HCT116 (cell line): ENCODE measurements at regions not wholly inside any gene's neighbourhood (a gene's known extent, or its start where the extent isn't known, plus 50 kb on each side); places are given as distances from the start of the nearest gene placed in this dataset.
"Not testable (repeated sequence)": the region's sequence is repeated elsewhere in the genome, so short reads cannot be mapped to it uniquely, and the experiment has no call there.

Experiments
- ATAC-seq: fragments of 200-7000 bp; cut with Tn5 transposase; 2 replicates; pipeline ENCODE4 v1.9.1; 2020; ENCODE audit warnings: mild to moderate bottlenecking, moderate library complexity
- BruUV-seq: library from RNA; stranded (reverse); fragments of 400-500 nt; replicated peaks from 2 replicates; lab custom pipeline; 2021; lab: Mats Ljungman, UMichigan
- CTCF ChIA-PET: fragments of 300-600 bp; sonication (Branson Sonifier 250); formaldehyde crosslinking; loops from one replicate; lab custom pipeline; 2021; ENCODE audit warnings: antibody characterized with exemption; lab: Charles Lee
- POLR2A ChIA-PET: fragments of 300-600, 350-600 bp; sonication (Branson Sonifier 250); formaldehyde crosslinking; loops from one replicate; lab custom pipeline; 2021; ENCODE audit warnings: antibody characterized with exemption; lab: Charles Lee
- RAD21 ChIA-PET, 2 experiments: fragments of 300-600 bp; sonication (Branson Sonifier 250); formaldehyde crosslinking; loops; one replicate each; lab custom pipeline; 2023; ENCODE audit warnings: low total read pairs in 2 of 2; ENCODE audit not compliant: uncharacterized antibody in 2 of 2, unreplicated experiment in 2 of 2, low non-redundant PET in 1 of 2; lab: Charles Lee
- DNase-seq: peaks from one replicate; pipeline ENCODE4 v3.0.0-alpha.2; 2010; ENCODE audit warnings: low read depth, low spot score
- H2AFZ ChIP-seq: fragments of 200-600 bp; shearing (Covaris generic), sonication (generic); 2 replicates; pipeline ENCODE4 v1.6.1; 2017; ENCODE audit warnings: low read depth, mixed run types, mixed read lengths, antibody characterized with exemption, low read length; ENCODE audit not compliant: poor library complexity, severe bottlenecking
- H3K27ac ChIP-seq: 2 replicates; pipeline ENCODE4 v1.5.1; 2012; ENCODE audit warnings: low read depth, low read length
- H3K27me3 ChIP-seq: fragments of 200-600 bp; sonication (generic); 2 replicates; pipeline ENCODE4 v1.6.1; 2016; ENCODE audit warnings: mixed run types, low read length, mixed read lengths; ENCODE audit not compliant: insufficient read depth
- H3K36me3 ChIP-seq, 2 experiments: fragments of 200-500 bp in 1 of 2; fragments of 200-600 bp in 1 of 2; sonication (Bioruptor generic) in 1 of 2; sonication (generic) in 1 of 2; 2 replicates each; pipeline versions ENCODE4 v1.5.1 to v1.6.1; 2014 to 2016; ENCODE audit warnings: low read length in 2 of 2, inconsistent platforms in 1 of 2, mixed read lengths in 1 of 2, mixed run types in 1 of 2; ENCODE audit not compliant: insufficient read depth in 2 of 2, control insufficient read depth in 1 of 2
- H3K4me1 ChIP-seq, 2 experiments: fragments of 200-600 bp in 1 of 2; sonication (generic) in 1 of 2; 2 replicates each; pipeline versions ENCODE4 v1.5.1 to v1.6.1; 2012 to 2017; ENCODE audit warnings: low read length in 2 of 2, inconsistent platforms in 1 of 2, mild to moderate bottlenecking in 1 of 2, mixed read lengths in 1 of 2, mixed run types in 1 of 2, moderate library complexity in 1 of 2; ENCODE audit not compliant: insufficient read depth in 2 of 2, control insufficient read depth in 1 of 2
- H3K4me2 ChIP-seq: fragments of 200-600 bp; sonication (generic); 2 replicates; pipeline ENCODE4 v1.6.1; 2017; ENCODE audit warnings: mixed run types, low read length, mixed read lengths
- H3K4me3 ChIP-seq, 2 experiments: fragments of 200-600 bp in 1 of 2; sonication (generic) in 1 of 2; replicated peaks in 1 of 2; 2 replicates each; pipeline ENCODE4 v1.5.1; 2011 to 2016; ENCODE audit warnings: low read length in 2 of 2, control low read depth in 1 of 2, low read depth in 1 of 2, mild to moderate bottlenecking in 1 of 2, mixed read lengths in 1 of 2, mixed run types in 1 of 2
- H3K79me2 ChIP-seq: fragments of 200-600 bp; sonication (generic); 2 replicates; pipeline ENCODE4 v1.6.1; 2017; ENCODE audit warnings: mild to moderate bottlenecking, mixed run types, low read length, moderate library complexity, mixed read lengths; ENCODE audit not compliant: insufficient read depth
- H3K9ac ChIP-seq: fragments of 200-600 bp; sonication (generic); 2 replicates; pipeline ENCODE4 v1.6.1; 2016; ENCODE audit warnings: low read length, mixed read lengths
- H3K9me2 ChIP-seq: fragments of 200-600 bp; sonication (generic), shearing (Covaris generic); 2 replicates; pipeline ENCODE4 v1.6.1; 2017; ENCODE audit warnings: mixed run types, mild to moderate bottlenecking, moderate library complexity; ENCODE audit not compliant: insufficient read depth
- H3K9me3 ChIP-seq, 2 experiments: fragments of 200-500 bp in 1 of 2; fragments of 200-600 bp in 1 of 2; sonication (Bioruptor generic) in 1 of 2; sonication (generic) in 1 of 2; 2 replicates each; pipeline ENCODE4 v1.6.1; 2014 to 2017; ENCODE audit warnings: low read length in 2 of 2, mixed read lengths in 2 of 2, inconsistent platforms in 1 of 2, low read depth in 1 of 2, mild to moderate bottlenecking in 1 of 2, mixed run types in 1 of 2, moderate library complexity in 1 of 2; ENCODE audit not compliant: control insufficient read depth in 1 of 2, insufficient read depth in 1 of 2
- H4K20me1 ChIP-seq: fragments of 200-600 bp; sonication (generic), shearing (Covaris generic); 2 replicates; pipeline ENCODE4 v1.6.1; 2017; ENCODE audit warnings: mixed run types, mild to moderate bottlenecking, moderate library complexity; ENCODE audit not compliant: insufficient read depth
- EZH2 ChIP-seq: fragments of 200-600 bp; sonication (generic); IDR thresholded peaks from 2 replicates; pipeline ENCODE4 v1.6.1; 2017; ENCODE audit warnings: antibody characterized with exemption, mixed run types
- EZH2phosphoT487 ChIP-seq: fragments of 200-600 bp; IDR thresholded peaks from 2 replicates; pipeline ENCODE4 v1.6.1; 2018; ENCODE audit warnings: antibody characterized with exemption, borderline replicate concordance
- POLR2AphosphoS5 ChIP-seq: IDR thresholded peaks from 2 replicates; pipeline ENCODE4 v1.6.1; 2011; ENCODE audit warnings: mild to moderate bottlenecking, low read depth, low read length, moderate library complexity
- RAD21 ChIP-seq: IDR thresholded peaks from 2 replicates; pipeline ENCODE4 v1.6.1; 2012; ENCODE audit warnings: low read depth, mild to moderate bottlenecking
- intact Hi-C: fragments of 100-400 bp; cut with micrococcal nuclease; formaldehyde crosslinking; loops from 2 replicates; pipeline ENCODE4 v1.10.0; 2022
- TF ChIP-seq, protein P1 (sequence below): IDR thresholded peaks from 2 replicates; pipeline ENCODE4 v1.6.1; 2012

DNA sequence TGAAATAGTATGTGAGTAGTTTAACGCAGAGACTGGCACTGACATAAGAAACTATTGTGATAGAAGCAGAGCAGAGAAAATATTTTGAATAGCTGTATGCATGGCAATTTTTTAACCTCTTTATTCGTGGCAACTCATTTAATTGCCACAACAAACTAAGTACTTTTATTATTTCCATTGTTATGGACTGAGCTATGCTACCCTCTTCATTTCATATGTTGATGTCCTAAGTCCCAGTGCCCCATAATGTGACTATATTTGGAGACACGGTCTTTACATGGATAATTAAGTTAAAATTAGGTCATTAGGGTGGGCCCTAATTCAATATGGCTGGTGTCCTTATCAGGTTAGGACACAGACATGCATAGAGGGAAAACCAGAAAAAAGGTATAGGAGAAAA is 86.1 kb upstream of the PRSS3 start (continued):
- TF ChIP-seq EZH2 (no peak), POLR2AphosphoS5 (no peak), RAD21 (no peak)
- TF ChIP-seq, all 23 proteins: peak for 0

DNA sequence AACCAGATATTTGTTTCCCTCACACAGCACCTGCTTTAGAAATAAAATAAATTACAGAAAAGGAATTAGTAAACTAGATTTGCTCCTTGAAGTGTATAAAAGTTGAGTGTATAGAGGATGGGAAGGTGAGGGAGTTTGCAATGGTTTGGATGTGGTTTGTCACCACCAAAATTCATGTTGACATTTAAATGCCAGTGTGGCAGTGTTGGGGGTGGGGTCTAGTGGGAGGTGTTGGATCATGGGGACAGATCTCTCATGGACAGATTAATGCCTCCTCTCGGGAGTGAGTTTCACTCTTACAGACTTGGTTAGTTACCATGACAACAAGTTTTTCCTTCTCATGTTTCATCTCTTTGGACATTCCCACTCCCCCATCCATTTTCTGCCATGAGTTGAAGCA is 83.9 kb upstream of the PRSS3 start:
- intact Hi-C loops, H3K36me3 ChIP-seq, H4K20me1 ChIP-seq, H3K9me2 ChIP-seq, H3K9me3 ChIP-seq, H3K27me3 ChIP-seq, H3K4me1 ChIP-seq, H3K27ac ChIP-seq, RAD21 ChIA-PET, H3K9ac ChIP-seq, BruUV-seq, CTCF ChIA-PET, H2AFZ ChIP-seq, POLR2A ChIA-PET, H3K79me2 ChIP-seq, H3K4me3 ChIP-seq, H3K4me2 ChIP-seq, DNase-seq, ATAC-seq: not testable (repeated sequence)

DNA sequence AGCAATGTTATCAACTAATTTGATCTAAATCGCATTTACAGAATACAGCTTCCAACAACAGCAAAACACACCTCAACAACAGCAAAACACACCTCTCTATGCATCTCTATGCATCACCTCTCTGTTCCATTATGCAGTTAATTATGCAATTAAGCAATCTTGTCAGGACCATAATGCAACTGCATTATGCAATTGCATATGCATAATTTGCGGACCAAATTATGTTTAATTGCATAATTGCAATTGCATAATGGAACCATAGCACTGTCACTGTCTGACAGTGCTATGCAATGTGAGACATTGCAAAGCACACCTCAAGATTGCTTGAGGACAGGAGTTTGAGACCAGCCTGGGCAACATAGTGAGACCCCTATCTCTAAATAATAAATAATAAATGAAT is 80.4 kb upstream of the PRSS3 start:
- Histone ChIP-seq H3K9me3 (no peaks in the 10 kb centered on the region), H3K4me3 (no peak overlapping the region), H3K4me1 (no peaks in the 10 kb centered on the region), H3K9me2 (no peaks in the 10 kb centered on the region), H3K36me3 (no peaks in the 10 kb centered on the region), H2AFZ (no peak overlapping the region), H3K79me2 (no peaks in the 10 kb centered on the region), H4K20me1 (no peaks in the 10 kb centered on the region), H3K9ac (no peak overlapping the region), H3K4me2 (no peak overlapping the region), H3K27me3 (0 out of 2 replicates have a peak, but pooled peaks cover 4% of the 10 kb centered on the region), H3K27ac (no peak overlapping the region)
- DNase-seq (no peak), ATAC-seq (no peak)
- no TSS peak for BruUV-seq
- RAD21 ChIA-PET: no interaction called here
- POLR2A ChIA-PET: no interaction called here
- intact Hi-C loops: no loop called here
- CTCF ChIA-PET: no interaction called here
- TF ChIP-seq, protein P1, sequence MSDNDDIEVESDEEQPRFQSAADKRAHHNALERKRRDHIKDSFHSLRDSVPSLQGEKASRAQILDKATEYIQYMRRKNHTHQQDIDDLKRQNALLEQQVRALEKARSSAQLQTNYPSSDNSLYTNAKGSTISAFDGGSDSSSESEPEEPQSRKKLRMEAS: no peak
- no peak for TF ChIP-seq EZH2phosphoT487
